NCI-H1092 (cell line): ENCODE measurements at regions not wholly inside any gene's neighbourhood (a gene's known extent, or its start where the extent isn't known, plus 50 kb on each side); places are given as distances from the start of the nearest gene placed in this dataset.

Source experiments
- DNase-seq: peaks from one replicate; lab custom pipeline; 2025; lab: John Stamatoyannopoulos, UW

DNA sequence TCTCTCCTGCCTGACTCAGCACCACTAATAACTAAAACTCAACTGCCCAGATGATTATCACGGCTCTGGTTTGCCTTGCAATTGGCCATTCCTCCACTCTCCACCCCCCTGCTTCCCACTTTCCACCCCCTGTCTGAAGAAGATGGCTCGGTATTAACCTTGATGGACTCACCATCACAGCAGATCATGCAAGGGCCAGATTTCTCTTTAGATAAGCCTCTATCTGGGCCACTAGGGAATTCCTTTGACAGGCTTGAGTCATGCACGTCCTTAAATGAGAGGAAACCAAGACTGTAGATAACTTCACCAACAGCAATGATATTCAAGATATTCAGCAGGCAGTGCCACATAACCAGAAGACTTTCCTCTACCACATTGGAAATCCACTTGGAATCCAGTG is 131.1 kb upstream of the NBEA start:
- no peak for DNase-seq

- DNase-seq, result no peak
Observed at GRCh38 chr13:34815526-34815925, 126.5 kb upstream of the NBEA start.

DNA sequence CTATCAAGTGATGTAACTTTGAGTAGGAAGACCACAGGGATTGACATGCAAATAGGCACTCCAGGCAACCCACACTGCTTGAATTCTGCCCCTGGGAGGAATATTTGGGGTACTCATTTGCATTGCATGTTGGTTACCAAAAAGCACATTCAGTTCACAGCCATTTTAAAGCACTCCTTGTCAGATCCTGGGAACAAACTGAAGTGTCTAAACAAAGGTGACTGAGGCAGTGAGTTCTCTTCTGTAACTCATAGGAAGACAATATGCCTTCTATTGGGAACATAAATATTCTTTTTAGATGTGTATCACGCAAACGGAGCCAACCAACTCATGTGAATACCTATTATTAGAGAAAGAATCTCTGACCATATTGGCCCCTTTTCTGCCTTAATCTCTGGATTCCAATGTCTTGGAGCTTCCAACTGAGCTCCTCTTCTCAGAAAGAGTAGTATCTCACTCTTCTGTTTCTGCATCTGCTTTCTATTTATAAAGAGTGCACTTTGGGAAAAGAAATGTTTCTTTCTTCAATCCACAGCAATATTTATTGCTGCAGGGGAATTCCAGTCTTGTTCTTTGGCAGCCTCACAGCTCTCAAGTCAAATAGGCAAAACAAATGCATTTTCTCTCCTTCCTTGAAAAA is 125.7 kb upstream of the NBEA start:
- DNase-seq, result no peak

GRCh38 chr13:34816908-34817665 is 125.0 kb upstream of the NBEA start:
- DNase-seq, result no peak

GRCh38 chr13:34822650-34823049 is 119.4 kb upstream of the NBEA start:
- no peak for DNase-seq

GRCh38 chr13:34826432-34826831 is 115.6 kb upstream of the NBEA start:
- DNase-seq, result no peak

- no peak for DNase-seq
Observed at GRCh38 chr13:34833562-34834182, 108.4 kb upstream of the NBEA start.

- DNase-seq, result no peak
Observed at GRCh38 chr13:34842466-34842865, 99.6 kb upstream of the NBEA start.

DNA sequence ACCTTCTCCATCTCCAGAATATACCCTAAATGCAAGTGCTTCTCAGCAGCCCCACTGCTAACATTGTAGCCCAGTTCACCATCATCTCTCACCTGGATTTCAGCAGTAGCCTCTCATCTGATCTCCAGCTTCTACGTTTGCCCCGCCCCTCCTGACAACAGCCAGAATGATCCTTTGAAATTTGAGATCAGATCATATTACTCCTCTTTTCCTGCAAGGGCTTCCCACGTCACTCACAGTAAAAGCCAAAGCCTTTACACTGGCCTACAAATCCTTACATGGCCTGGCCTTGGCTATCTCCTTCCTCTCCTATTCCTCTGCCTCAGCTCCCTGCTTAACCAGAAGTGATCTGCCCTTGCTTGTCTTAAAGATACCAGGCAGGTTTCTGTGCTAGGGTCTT is 94.3 kb upstream of the NBEA start:
- DNase-seq, result no peak

- DNase-seq, result no peak
Observed at GRCh38 chr13:34849406-34849805, 92.7 kb upstream of the NBEA start.

DNA sequence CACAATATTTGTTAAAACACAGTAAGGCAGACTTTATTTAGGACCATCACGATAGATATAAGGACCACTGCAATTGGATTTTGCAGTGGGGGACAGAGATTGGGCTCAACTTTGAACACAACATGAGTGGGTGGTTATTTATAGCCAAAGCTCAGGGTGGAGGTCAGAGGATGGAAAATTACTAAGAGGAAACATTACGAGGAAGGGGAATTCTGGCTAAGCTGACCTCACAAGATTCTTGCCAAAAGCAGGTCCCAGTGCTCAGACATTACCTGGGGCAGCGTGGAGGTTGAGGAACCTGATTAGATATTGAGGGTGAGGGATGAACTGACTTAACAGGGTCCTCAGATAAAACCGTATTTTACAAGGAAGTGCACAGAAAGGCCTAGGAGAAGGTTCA is 88.9 kb upstream of the NBEA start:
- DNase-seq, result no peak

GRCh38 chr13:34857558-34858325 is 84.3 kb upstream of the NBEA start:
- no peak for DNase-seq

- no peak for DNase-seq
Observed at GRCh38 chr13:34862311-34862710, 79.8 kb upstream of the NBEA start.

- no peak for DNase-seq
Observed at GRCh38 chr13:34862716-34863115, 79.4 kb upstream of the NBEA start.

DNA sequence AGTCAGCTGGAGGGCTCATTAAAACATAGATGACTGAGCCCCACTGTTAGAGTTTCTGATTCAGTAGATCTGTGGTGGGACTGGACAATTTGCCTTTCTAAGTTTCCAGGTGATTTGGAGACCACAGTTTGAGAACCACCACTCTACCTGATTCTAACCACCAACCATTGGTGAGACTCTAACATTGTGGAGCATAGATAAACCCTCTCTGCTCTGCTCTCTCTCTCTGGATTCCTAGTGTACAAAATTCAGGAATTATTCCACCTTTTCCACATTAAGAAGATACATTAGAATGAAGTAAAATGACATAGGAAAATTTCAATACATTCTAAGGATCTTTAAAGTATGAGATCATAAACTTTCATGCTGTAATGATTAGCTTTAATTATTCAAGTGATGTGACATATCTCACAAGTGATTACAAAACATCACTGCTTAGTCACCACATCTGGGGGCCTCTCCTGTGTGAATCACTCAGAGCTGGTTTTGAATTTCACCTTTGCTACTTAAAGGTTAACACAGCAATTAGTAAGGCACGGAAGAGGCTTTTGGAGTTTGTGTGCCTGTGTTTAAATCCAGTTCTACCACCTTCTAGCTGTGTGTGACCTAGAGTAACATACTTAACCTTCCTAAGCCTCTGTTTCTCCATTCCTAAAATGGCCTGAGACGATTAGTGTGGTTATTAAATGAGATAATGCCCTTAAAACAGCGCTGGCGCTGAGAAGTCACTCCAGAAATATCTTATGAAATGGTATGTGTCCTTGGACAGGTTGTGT is 78.5 kb upstream of the NBEA start:
- no peak for DNase-seq

DNA sequence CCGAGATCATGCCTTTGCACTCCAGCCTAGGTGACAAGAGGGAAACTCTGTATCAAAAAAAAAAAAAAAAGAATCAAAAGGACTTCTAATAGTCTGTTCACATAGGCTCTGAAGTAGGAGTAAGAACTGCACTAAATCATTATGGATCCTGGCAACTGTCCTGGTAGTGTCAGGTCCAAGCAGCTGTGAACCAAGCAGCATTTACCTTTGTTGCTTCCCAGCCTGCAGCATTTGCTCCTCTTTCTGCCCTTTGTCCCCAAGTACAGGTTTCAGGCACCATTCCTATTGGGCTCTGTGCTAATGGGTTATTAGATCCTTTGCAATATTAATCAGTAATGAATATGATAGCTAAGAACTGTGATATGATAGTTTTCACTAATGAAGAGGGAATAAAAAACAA is 77.4 kb upstream of the NBEA start:
- DNase-seq, result no peak

DNA sequence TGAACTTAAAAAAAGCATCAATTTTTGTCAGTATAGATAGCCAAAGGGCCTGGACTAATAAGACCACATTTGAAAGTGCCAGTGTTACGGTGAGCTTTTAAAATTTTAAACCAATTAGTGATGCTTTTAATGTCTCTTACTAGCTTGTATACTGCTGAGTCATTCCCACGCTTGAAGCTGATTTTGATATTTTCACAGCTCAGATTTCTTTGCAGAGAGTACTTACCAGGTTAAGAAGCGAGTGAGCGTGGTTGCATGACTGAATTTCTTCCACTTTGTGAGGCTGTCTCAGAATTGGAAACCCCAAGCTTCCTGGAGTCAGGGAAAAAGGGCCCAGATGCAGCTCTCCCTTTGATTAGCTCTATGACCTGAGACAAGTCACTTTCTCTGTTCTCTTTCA is 74.5 kb upstream of the NBEA start:
- DNase-seq, result no peak

DNA sequence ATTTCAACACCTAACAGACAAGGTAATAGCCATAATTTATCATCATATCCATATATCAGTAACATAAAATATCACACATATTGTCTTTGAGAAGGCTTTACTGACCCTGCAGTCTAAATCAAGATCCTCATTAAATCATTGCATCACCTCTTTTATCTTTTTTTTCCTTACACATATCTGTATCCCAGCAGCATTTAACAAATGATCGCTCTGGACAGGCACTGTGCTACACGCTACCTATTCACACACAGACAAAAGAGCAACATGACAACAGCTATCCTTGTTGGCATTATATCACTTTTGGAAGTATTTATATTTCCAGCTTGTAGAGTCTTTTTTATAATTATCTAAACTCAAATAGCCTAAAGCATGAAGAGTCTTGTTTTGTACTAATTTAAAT is 73.3 kb upstream of the NBEA start:
- no peak for DNase-seq

DNA sequence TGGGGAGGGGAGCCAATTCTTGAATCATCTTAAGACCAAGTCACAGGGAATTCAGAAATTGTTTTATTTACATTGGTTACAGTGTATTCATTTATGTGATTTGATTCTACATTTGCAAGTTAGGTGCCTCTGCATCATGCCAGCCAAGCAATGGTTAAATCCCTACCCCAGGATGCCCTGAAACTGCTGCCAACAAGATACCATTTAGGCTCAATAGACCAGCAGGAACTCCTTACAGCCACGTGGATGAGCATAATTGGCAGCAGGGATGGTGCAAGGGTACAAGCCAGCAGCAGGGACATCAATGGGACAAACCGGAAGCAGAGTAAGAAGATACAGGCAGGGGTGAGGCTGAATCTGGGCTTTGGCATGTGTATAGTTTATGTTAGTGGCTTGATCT is 72.4 kb upstream of the NBEA start:
- no peak for DNase-seq

- DNase-seq, result no peak
Observed at GRCh38 chr13:34878329-34878728, 63.7 kb upstream of the NBEA start.

DNA sequence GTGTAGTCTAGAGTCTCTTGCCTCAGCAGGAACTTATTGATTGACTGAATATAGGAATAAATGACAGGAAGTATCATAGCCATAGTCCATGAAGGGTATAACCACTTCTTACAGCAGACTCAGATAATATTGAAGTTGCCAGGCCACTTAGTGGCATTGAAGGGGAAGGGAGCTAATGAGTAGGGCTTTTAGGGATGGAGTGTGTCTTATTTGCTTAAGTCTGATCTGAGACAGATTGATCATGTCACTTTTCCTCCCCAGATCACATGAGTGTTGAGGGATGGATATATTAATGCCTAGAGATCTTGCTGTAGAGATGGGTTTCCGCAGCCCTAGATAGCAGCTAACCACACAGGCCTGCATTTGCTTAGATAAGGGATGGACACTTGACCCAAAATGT is 62.2 kb upstream of the NBEA start:
- no peak for DNase-seq

GRCh38 chr13:34881494-34881893 is 60.6 kb upstream of the NBEA start:
- DNase-seq, result no peak
